KMS-11 (cell line): ENCODE measurements at regions not wholly inside any gene's neighbourhood (a gene's known extent, or its start where the extent isn't known, plus 50 kb on each side); places are given as distances from the start of the nearest gene placed in this dataset.

Experiments
- H2AFZ ChIP-seq: fragments of 200-600 bp; sonication (generic); 2 replicates; pipeline ENCODE4 v1.6.1; 2016; ENCODE audit warnings: antibody characterized with exemption, mixed run types, low read depth
- H3K27ac ChIP-seq: fragments of 200-600 bp; sonication (generic); 2 replicates; pipeline ENCODE4 v1.6.1; 2016; ENCODE audit warnings: mild to moderate bottlenecking, mixed run types
- H3K27me3 ChIP-seq: fragments of 200-600 bp; sonication (generic); 2 replicates; pipeline ENCODE4 v1.6.1; 2017; ENCODE audit warnings: mild to moderate bottlenecking, low read depth, mixed run types, moderate library complexity; ENCODE audit not compliant: insufficient read depth
- H3K36me3 ChIP-seq: fragments of 200-600 bp; sonication (generic); 2 replicates; pipeline ENCODE4 v1.6.1; 2017; ENCODE audit warnings: mild to moderate bottlenecking, mixed run types; ENCODE audit not compliant: insufficient read depth
- H3K4me1 ChIP-seq: fragments of 200-600 bp; sonication (generic); 2 replicates; pipeline ENCODE4 v1.6.1; 2016; ENCODE audit warnings: mild to moderate bottlenecking, low read depth, mixed run types; ENCODE audit not compliant: poor library complexity, severe bottlenecking
- H3K4me2 ChIP-seq: fragments of 200-600 bp; sonication (generic); 2 replicates; pipeline ENCODE4 v1.7.0; 2016; ENCODE audit warnings: mild to moderate bottlenecking, mixed run types
- H3K4me3 ChIP-seq: fragments of 200-600 bp; sonication (generic); IDR thresholded peaks from 2 replicates; pipeline ENCODE4 v1.6.1; 2017; ENCODE audit warnings: low read depth, low read length, mixed read lengths; ENCODE audit not compliant: insufficient read depth
- H3K79me2 ChIP-seq: fragments of 200-600 bp; sonication (generic); 2 replicates; pipeline ENCODE4 v1.6.1; 2016; ENCODE audit warnings: low read depth, mixed run types; ENCODE audit not compliant: insufficient read depth
- H3K9ac ChIP-seq: fragments of 200-600 bp; sonication (generic); 2 replicates; pipeline ENCODE4 v1.6.1; 2016; ENCODE audit warnings: mild to moderate bottlenecking, mixed run types
- H4K20me1 ChIP-seq: fragments of 200-600 bp; sonication (generic); 2 replicates; pipeline ENCODE4 v1.6.1; 2016; ENCODE audit warnings: mild to moderate bottlenecking, mixed run types; ENCODE audit not compliant: insufficient read depth
- CTCF ChIP-seq: fragments of 200-600 bp; sonication (generic); conservative IDR thresholded peaks from 2 replicates; pipeline ENCODE4 v1.6.1; 2017; ENCODE audit warnings: low read depth, mild to moderate bottlenecking, antibody characterized with exemption, low read length, moderate library complexity, mixed read lengths

- H3K36me3 ChIP-seq, result no peaks in the 10 kb centered on the region
- H3K9ac ChIP-seq, result no peak overlapping the region
- no peak overlapping the region for H3K4me2 ChIP-seq
- no peaks in the 10 kb centered on the region for H3K79me2 ChIP-seq
- H4K20me1 ChIP-seq, result no peaks in the 10 kb centered on the region
- no peak overlapping the region for H3K4me3 ChIP-seq
- no peak overlapping the region for H3K27ac ChIP-seq
- H3K27me3 ChIP-seq, result no peaks in the 10 kb centered on the region
- no peaks in the 10 kb centered on the region for H3K4me1 ChIP-seq
- no peak overlapping the region for H2AFZ ChIP-seq
- no peak for TF ChIP-seq CTCF
Measured at GRCh38 chr6:140544431-140544830, 1170.0 kb upstream of the CITED2 start.

- no peak overlapping the region for H3K4me2 ChIP-seq
- H3K27me3 ChIP-seq, result no peaks in the 10 kb centered on the region
- TF ChIP-seq CTCF, result no peak
- no peak overlapping the region for H3K27ac ChIP-seq
- no peaks in the 10 kb centered on the region for H4K20me1 ChIP-seq
- H3K36me3 ChIP-seq, result no peaks in the 10 kb centered on the region
- no peak overlapping the region for H3K9ac ChIP-seq
- no peaks in the 10 kb centered on the region for H3K79me2 ChIP-seq
- H3K4me3 ChIP-seq, result no peak overlapping the region
- no peak overlapping the region for H2AFZ ChIP-seq
- peaks cover 5% of the 10 kb centered on the region for H3K4me1 ChIP-seq
Measured at GRCh38 chr6:140542863-140543262, 1168.4 kb upstream of the CITED2 start.

DNA sequence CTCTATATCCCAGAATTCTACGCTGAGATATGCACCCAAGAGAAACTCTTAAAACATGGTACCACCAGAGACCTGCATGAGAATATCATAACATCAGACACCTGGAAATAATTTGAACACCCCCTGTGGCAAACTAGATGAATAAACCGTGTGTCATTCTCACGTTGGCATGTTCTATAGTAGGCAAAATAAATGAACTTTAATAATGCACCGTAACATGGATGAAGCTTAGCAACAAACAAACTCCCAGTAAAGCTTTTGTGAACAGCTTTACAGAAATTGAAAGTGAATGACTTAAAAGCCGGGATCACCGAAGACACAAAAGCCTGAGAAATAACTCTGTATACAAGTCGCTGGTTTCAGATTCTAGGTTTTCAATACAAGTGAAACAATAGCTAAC lies 1166.8 kb upstream of the CITED2 start:
- no peak for TF ChIP-seq CTCF
- Histone ChIP-seq H3K4me3 (no peak overlapping the region), H3K27ac (no peak overlapping the region), H3K36me3 (no peaks in the 10 kb centered on the region), H2AFZ (no peak overlapping the region), H3K9ac (no peak overlapping the region), H3K79me2 (no peaks in the 10 kb centered on the region), H3K27me3 (no peaks in the 10 kb centered on the region), H4K20me1 (no peaks in the 10 kb centered on the region), H3K4me2 (no peak overlapping the region), H3K4me1 (peaks cover 14% of the 10 kb centered on the region)

- no peaks in the 10 kb centered on the region for H3K79me2 ChIP-seq
- H3K9ac ChIP-seq, result no peak overlapping the region
- no peak overlapping the region for H2AFZ ChIP-seq
- no peak for TF ChIP-seq CTCF
- no peaks in the 10 kb centered on the region for H3K27me3 ChIP-seq
- H3K27ac ChIP-seq, result no peak overlapping the region
- H3K4me2 ChIP-seq, result no peak overlapping the region
- H4K20me1 ChIP-seq, result no peaks in the 10 kb centered on the region
- H3K4me3 ChIP-seq, result no peak overlapping the region
- H3K36me3 ChIP-seq, result no peaks in the 10 kb centered on the region
- H3K4me1 ChIP-seq, result peaks cover 14% of the 10 kb centered on the region
Measured at GRCh38 chr6:140540743-140541142, 1166.3 kb upstream of the CITED2 start.

DNA sequence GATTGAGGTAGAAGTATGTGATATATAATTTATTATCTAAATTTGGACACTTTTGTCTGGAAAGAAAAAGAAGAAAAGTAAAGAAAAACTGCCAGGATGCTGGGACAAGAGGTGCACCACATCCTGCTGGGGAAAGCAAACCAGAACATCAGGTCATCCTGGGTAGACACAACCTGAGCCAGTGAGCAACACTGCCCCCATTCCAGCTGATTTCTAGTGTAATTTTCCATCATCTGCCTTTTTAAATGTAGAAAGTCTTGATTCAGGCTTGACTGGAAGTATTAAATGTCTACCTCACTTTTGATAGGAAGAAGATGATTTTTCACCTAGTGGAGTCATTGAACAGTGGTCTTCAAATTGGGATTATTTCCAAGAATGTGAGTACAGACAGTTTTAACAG lies 1164.5 kb upstream of the CITED2 start:
- H3K4me2 ChIP-seq, result no peak overlapping the region
- peaks cover 14% of the 10 kb centered on the region for H3K4me1 ChIP-seq
- H3K36me3 ChIP-seq, result no peaks in the 10 kb centered on the region
- no peaks in the 10 kb centered on the region for H4K20me1 ChIP-seq
- no peak overlapping the region for H3K9ac ChIP-seq
- H3K27me3 ChIP-seq, result no peaks in the 10 kb centered on the region
- H3K4me3 ChIP-seq, result no peak overlapping the region
- H3K27ac ChIP-seq, result no peak overlapping the region
- no peak for TF ChIP-seq CTCF
- H2AFZ ChIP-seq, result no peak overlapping the region
- H3K79me2 ChIP-seq, result no peaks in the 10 kb centered on the region
